ENCODE measurements at regions not wholly inside any gene's neighbourhood (a gene's known extent, or its start where the extent isn't known, plus 50 kb on each side); places are given as distances from the start of the nearest gene placed in this dataset.

DNA sequence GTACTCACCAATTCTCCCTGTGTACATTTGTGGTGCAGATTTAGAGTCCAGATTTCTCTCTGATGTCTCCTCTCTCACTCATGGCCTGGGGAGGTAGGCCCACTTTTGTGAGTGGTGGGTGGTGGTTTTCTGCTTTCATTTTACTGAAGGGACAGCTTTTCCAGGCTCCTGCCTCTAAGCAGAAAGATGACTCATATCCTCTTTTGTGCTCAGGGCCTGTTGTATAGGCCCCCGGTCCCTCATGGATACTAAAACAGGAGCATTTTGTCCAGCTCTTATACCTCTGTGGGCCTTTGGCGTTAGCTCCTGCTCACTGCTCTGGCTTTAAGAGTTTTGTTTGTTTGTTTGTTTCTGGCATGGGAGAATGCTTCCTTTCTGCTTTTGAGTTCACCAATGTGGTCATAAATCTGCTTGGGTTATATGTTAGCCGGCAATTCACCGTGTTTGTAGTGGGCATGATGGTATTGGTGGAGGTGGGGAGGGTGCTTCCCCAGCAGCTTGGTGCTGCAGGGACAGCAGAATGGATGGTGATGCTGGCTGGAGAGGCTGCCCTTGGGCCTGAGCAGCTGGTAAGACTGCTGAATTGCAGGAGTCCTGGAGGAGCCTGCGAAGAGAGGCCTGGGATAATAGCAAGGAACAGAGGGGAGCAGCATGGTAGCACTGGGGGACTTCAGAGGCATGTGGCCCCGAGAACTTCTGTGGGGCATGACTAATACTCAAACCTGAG, 468.7 kb downstream of the RPS24 start:
- no peak for DNase-seq

GRCh38 chr10:78504181-78504580, 470.5 kb downstream of the RPS24 start:
- no peak for DNase-seq

- DNase-seq: peak; percentile 18
Measured at GRCh38 chr10:78505657-78506056, 472.0 kb downstream of the RPS24 start.

DNA sequence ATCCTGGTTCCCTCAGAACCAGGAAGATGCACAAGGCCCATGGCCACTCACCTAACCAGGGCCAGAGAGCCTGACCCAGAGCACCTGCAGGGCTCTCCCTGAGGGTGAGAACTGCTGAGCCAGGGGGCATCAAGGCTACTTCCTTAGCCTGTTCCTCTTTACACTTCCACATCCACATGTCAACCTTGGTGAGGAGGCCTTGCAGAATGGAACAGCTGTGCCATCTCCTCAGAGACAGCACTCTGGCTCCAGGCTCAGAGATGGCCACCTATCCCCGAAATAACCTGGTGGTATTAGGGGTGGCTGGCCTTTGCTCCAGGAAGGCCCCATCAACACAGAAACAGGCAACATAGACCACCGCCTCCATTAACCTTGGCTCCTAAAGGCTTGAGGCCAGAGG, 473.0 kb downstream of the RPS24 start:
- DNase-seq: no peak

GRCh38 chr10:78507510-78508160, 474.0 kb downstream of the RPS24 start:
- no peak for DNase-seq

GRCh38 chr10:78508955-78509748, 475.5 kb downstream of the RPS24 start:
- DNase-seq: no peak

DNA sequence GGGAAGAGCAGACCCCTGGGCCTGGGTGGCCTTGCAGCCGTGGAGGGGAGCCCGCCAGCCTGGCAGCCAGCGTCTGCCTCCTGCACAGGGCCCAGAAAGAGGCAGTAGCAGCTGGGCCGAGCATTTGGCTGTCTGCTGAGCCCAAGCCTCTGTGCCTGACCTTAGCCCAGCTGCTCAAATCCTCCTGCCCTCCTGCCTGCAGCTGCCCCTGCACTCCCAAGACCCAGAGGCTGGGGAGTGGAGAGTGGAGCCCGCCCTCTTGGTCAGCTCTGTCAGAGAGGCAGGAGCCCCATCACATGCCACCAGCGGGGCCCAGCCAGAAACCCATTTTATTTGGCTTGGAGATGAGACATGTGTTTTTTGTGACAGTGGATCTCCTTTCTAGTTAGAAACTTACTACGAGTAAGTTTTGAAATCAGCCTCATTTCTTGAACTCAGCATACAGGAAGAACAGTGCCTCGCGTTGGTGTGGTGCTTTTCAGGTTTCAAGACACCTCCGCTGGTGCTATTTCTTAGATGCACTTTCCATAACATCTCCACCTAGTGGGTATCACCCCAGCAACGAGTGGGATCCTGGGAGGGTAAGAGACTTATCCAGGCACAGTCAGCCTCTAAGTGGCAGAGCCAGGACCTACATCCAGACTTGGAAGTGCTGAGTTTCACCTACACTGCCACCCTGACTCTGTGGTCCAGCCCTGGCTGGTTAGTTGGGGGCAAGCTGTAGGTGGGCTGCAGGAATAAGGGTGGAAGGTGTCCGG, 477.1 kb downstream of the RPS24 start:
- DNase-seq: no peak

- no peak for DNase-seq
Measured at GRCh38 chr10:78511324-78512204, 477.9 kb downstream of the RPS24 start.

GRCh38 chr10:78512205-78512550, 478.5 kb downstream of the RPS24 start:
- DNase-seq: no peak

- DNase-seq: no peak
Measured at GRCh38 chr10:78513330-78513729, 479.7 kb downstream of the RPS24 start.

DNA sequence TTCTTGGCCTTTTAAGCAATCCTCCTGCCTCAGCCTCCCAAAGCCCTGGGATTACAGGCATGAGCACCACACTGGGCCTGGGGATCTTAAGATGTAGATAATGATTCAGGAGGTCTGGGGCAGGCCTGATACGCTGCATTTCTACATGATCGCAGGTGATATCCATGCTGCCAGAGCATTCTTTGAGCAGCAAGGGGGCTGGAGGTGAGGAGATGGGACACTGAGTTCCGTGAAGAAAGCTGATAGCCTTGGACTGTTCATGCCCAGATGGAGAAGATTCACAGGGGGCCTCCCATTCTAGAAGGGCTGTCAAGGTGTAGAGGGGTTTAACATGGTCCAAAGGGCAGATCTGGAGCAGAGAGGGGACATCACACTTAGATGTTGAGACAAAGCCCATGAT, 480.3 kb downstream of the RPS24 start:
- DNase-seq: no peak

- no peak for DNase-seq
Measured at GRCh38 chr10:78514459-78514858, 480.8 kb downstream of the RPS24 start.

DNA sequence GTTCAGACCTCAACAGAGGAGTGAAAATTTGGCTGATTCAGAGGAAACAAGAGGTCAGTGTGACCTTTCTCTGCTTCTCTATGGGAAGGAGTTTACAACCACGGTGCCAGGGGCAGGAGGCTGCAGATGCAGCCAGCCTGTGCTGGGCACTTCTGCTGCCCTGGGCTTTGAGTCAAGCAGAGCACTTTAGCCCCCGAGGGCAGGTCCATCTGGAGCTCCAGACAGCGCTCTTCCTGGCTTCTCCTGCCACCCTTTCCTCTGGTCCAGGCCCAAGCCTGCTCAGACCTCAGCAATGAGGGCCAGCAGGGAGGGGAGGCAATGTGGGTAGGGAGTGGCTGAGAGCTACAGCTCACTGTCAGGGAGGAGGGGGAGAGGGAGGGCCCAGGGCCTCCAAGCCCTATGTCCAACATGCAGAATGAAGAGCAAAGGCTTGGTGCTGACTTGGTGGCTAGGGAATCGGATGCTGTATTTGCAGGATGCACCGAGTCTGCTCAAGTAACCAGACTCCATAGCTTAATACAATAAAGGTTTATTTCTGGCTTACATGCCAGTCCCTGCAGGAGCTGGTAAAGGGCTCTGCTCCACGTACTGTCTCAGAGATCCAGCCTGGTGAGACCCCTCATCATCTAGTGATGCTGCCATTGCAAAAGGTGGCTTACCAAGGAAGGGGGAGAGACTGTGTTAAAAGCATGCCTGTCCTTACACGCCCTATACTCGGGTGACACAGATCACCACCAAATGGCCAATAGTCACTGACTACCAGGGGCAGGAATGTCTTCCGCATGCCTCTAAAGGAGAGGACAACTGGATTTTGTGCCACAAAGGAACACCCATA, 481.6 kb downstream of the RPS24 start:
- no peak for DNase-seq

- no peak for DNase-seq
Measured at GRCh38 chr10:78515873-78516153, 482.1 kb downstream of the RPS24 start.

DNA sequence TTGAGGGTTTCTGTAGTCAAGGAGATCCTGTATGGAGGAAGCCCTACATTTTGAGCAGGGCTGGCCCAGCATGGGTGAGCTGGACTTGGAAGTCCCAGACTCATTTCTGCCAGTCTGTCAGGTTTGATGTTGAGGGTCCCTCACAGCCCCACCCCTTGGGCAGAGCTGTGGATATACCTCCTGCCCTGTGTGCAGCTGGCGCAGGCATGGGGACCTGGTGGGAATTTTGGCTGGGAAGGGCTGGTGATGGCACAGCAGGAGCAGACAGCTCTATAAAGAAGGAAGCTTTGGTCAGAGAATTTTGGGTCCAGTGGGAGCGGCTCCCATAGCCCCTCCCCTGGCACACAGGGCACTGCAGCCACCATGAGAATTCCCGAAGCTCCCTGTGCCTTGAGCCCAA, 482.6 kb downstream of the RPS24 start:
- no peak for DNase-seq

DNA sequence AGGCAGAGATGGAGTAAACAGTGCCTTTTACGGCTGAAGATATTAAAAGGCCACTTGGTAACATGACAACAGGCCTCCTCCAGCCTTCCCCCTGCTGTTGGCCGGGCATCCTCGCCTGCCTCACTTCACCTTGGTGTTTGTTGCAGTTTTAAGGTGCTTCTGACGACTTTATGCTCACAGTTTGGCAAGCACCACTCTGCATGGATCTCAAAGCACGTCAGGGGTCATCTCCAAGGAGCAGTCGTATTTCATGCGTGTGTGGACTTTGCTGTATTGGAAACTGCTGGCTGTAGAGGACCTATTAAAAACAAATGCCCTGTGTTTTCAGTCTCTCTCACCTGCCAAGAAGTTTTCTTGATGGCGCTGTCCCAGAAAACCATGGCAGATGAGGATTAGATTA, 483.1 kb downstream of the RPS24 start:
- DNase-seq: no peak

GRCh38 chr10:78518224-78518623, 484.6 kb downstream of the RPS24 start:
- no peak for DNase-seq

DNA sequence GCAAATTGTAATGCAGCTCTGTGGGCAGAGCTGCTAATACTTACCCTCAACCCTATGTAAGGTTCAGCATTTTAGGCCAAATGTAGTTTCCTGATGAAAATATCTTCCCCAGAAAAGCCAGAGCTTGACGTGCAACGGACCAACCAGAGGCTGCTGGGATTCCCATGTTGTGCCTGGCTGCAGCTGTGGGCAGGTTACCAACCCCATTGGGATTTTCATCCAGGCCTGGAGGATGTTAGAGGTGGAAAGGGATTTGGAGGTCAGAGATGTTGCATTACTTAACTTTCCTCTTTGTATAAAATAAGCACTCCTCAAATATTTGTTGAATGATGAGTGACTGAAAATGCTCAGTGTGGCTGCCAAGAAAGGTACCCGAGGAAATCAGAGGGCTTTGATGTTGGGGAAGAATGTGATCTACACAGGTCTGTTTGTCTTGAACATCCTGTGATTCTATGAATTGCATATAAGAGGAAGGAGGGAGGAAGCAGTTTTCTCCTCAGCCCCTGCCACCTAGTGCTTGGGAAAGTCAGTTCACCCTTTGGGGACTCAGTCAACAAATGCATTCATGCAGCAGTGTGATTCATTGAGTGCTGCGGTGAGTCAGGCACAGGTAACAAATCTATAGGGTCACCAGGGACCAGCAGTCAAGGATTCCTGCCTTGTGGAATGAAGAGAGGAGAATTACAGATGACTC, 487.2 kb downstream of the RPS24 start:
- DNase-seq: peak; percentile 34

- no peak for DNase-seq
Measured at GRCh38 chr10:78523453-78523852, 489.8 kb downstream of the RPS24 start.

DNA sequence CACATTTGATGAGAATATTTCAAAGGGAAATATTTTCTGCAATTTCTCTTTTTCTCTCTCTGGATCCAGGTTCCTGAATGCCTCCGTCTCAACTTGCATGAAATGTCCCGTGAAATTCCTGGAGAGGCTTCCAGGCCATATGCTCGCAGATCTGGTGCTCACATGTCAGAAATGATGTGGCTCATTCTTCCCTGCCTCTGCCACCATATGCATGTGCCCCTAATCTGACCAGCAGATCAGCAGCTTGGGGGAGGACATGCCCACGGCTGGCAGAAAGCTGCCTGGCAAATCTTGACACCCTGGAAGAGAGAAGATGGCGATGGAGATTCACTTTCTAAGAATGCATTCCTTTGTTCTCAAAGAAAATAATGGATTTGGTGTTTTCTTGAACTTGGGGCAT, 490.7 kb downstream of the RPS24 start:
- DNase-seq: no peak

- no peak for DNase-seq
Measured at GRCh38 chr10:78524941-78525340, 491.3 kb downstream of the RPS24 start.
